ENCODE measurements at regions not wholly inside any gene's neighbourhood (a gene's known extent, or its start where the extent isn't known, plus 50 kb on each side); places are given as distances from the start of the nearest gene placed in this dataset.

- TF ChIP-seq CHD7 (IDR thresholded peaks at IDR 0.05; ENCODE audit: insufficient replicate concordance, low read length) (no peak), EP300 (IDR thresholded peaks at IDR 0.05; ENCODE audit: borderline replicate concordance in 1 of 2, low read depth in 2 of 2, low read length in 2 of 2) (no peak), NRF1 (IDR thresholded peaks at IDR 0.05; ENCODE audit: low read depth, low read length) (no peak), RFX5 (IDR thresholded peaks at IDR 0.05; ENCODE audit: borderline replicate concordance, low read depth, low read length) (no peak), SIX5 (IDR thresholded peaks at IDR 0.05; ENCODE audit: low read depth, low read length) (no peak), SP4 (IDR thresholded peaks at IDR 0.05; ENCODE audit: low read length) (no peak), JUN (IDR thresholded peaks at IDR 0.05; ENCODE audit: low read depth, low read length) (no peak), POU5F1 (IDR thresholded peaks at IDR 0.05; ENCODE audit: low read depth, low read length) (no peak), MAX (IDR thresholded peaks at IDR 0.05) (no peak), JUND (IDR thresholded peaks at IDR 0.05; ENCODE audit: low read length) (no peak), TAF1 (IDR thresholded peaks at IDR 0.05; ENCODE audit: low read depth, low read length) (no peak)
These were observed 182.8 kb upstream of the HS3ST3A1 start (continued) for GRCh38 chr17:13784434-13785095.

Data from H1 (cell line).